Type B pancreatic cell (in vitro differentiated cells): ENCODE measurements at regions not wholly inside any gene's neighbourhood (a gene's known extent, or its start where the extent isn't known, plus 50 kb on each side); places are given as distances from the start of the nearest gene placed in this dataset.
"Not testable (repeated sequence)": the region's sequence is repeated elsewhere in the genome, so short reads cannot be mapped to it uniquely, and the experiment has no call there.

Experiments used
- DNase-seq: peaks from one replicate; pipeline ENCODE4 v3.0.0; 2021; ENCODE audit warnings: mixed read lengths; ENCODE audit not compliant: unreplicated experiment; ENCODE audit errors: extremely low spot score
- H3K27ac Mint-ChIP-seq: 2 replicates; pipeline ENCODE4 v1.8.0; 2021; ENCODE audit warnings: mild to moderate bottlenecking, mixed read lengths
- H3K27me3 Mint-ChIP-seq: 2 replicates; pipeline ENCODE4 v1.8.0; 2021; ENCODE audit warnings: mixed read lengths
- H3K36me3 Mint-ChIP-seq: 2 replicates; pipeline ENCODE4 v1.8.0; 2021; ENCODE audit warnings: mixed read lengths
- H3K4me1 Mint-ChIP-seq: one replicate; pipeline ENCODE4 v1.8.0; 2021; ENCODE audit warnings: mixed read lengths; ENCODE audit not compliant: unreplicated experiment
- H3K4me3 Mint-ChIP-seq: 2 replicates; pipeline ENCODE4 v1.8.0; 2021; ENCODE audit warnings: mild to moderate bottlenecking, mixed read lengths
- H3K9me3 Mint-ChIP-seq: 2 replicates; pipeline ENCODE4 v1.8.0; 2021; ENCODE audit warnings: mixed read lengths
- CTCF ChIP-seq: fragments of 200-600 bp; sonication (generic); conservative IDR thresholded peaks from 2 replicates; pipeline ENCODE4 v1.5.0; 2021; ENCODE audit warnings: antibody characterized with exemption, mild to moderate bottlenecking

- Mint-ChIP-seq H3K27me3 (no peaks in the 10 kb centered on the region), H3K27ac (no peak overlapping the region), H3K36me3 (no peaks in the 10 kb centered on the region), H3K9me3 (no peaks in the 10 kb centered on the region), H3K4me3 (no peak overlapping the region), H3K4me1 (no peaks in the 10 kb centered on the region)
- no peak for TF ChIP-seq CTCF
- DNase-seq, result no peak
Measured at GRCh38 chrX:125673758-125674157, 354.1 kb downstream of the TEX13C start.

- H3K9me3 Mint-ChIP-seq, result no peaks in the 10 kb centered on the region
Measured at GRCh38 chrX:125678258-125678657, 358.6 kb downstream of the TEX13C start.

GRCh38 chrX:125680366-125680765 is 360.7 kb downstream of the TEX13C start:
- no peak for DNase-seq
- no peaks in the 10 kb centered on the region for H3K4me1 Mint-ChIP-seq
- peaks cover 4% of the 10 kb centered on the region for H3K9me3 Mint-ChIP-seq
- no peak overlapping the region for H3K4me3 Mint-ChIP-seq
- H3K27me3 Mint-ChIP-seq, result no peaks in the 10 kb centered on the region
- H3K27ac Mint-ChIP-seq, result no peak overlapping the region
- no peaks in the 10 kb centered on the region for H3K36me3 Mint-ChIP-seq
- TF ChIP-seq CTCF, result no peak

More at GRCh38 chrX:125678258-125678657, 358.6 kb downstream of the TEX13C start:
- Mint-ChIP-seq H3K27me3 (no peaks in the 10 kb centered on the region), H3K36me3 (no peaks in the 10 kb centered on the region), H3K4me1 (no peaks in the 10 kb centered on the region), H3K4me3 (no peak overlapping the region), H3K27ac (no peak overlapping the region)
- no peak for TF ChIP-seq CTCF
- DNase-seq, result no peak

GRCh38 chrX:125681058-125681457 is 361.4 kb downstream of the TEX13C start:
- Mint-ChIP-seq H3K36me3 (no peaks in the 10 kb centered on the region), H3K9me3 (peaks cover 4% of the 10 kb centered on the region), H3K4me3 (no peak overlapping the region), H3K27ac (no peak overlapping the region), H3K4me1 (no peaks in the 10 kb centered on the region), H3K27me3 (no peaks in the 10 kb centered on the region)
- no peak for DNase-seq
- TF ChIP-seq CTCF, result no peak

GRCh38 chrX:125681507-125681906 is 361.8 kb downstream of the TEX13C start:
- H3K4me3 Mint-ChIP-seq, result no peak overlapping the region
- H3K4me1 Mint-ChIP-seq, result no peaks in the 10 kb centered on the region
- no peak overlapping the region for H3K27ac Mint-ChIP-seq
- H3K27me3 Mint-ChIP-seq, result no peaks in the 10 kb centered on the region
- no peak for DNase-seq
- TF ChIP-seq CTCF, result no peak
- peaks cover 4% of the 10 kb centered on the region for H3K9me3 Mint-ChIP-seq
- H3K36me3 Mint-ChIP-seq, result no peaks in the 10 kb centered on the region

- not testable (repeated sequence) for H3K27ac Mint-ChIP-seq, H3K27me3 Mint-ChIP-seq
Measured at GRCh38 chrX:125690522-125690921, 370.9 kb downstream of the TEX13C start.

More at GRCh38 chrX:125690522-125690921, 370.9 kb downstream of the TEX13C start:
- not testable (repeated sequence) for H3K4me1 Mint-ChIP-seq, H3K36me3 Mint-ChIP-seq, H3K4me3 Mint-ChIP-seq, H3K9me3 Mint-ChIP-seq, DNase-seq
